GM12865 (cell line): ENCODE measurements at regions not wholly inside any gene's neighbourhood (a gene's known extent, or its start where the extent isn't known, plus 50 kb on each side); places are given as distances from the start of the nearest gene placed in this dataset.

ENCODE experiments used
- DNase-seq: peaks from one replicate; pipeline ENCODE4 v3.0.0; 2010; ENCODE audit warnings: low read depth
- H3K4me3 ChIP-seq: 2 replicates; pipeline ENCODE4 v1.5.1; 2011; ENCODE audit warnings: mild to moderate bottlenecking, low read depth, low read length, control low read depth
- CTCF ChIP-seq: IDR thresholded peaks from 2 replicates; pipeline ENCODE4 v1.5.1; 2011; ENCODE audit warnings: low read length, control low read depth, low read depth, inconsistent platforms; ENCODE audit not compliant: insufficient read depth; ENCODE audit errors: missing control alignments

- H3K4me3 ChIP-seq: no peak overlapping the region
- DNase-seq: no peak
- TF ChIP-seq CTCF: no peak
These were observed 76.2 kb upstream of the ARHGEF7 start for GRCh38 chr13:111038887-111039286.

- no peak for TF ChIP-seq CTCF
- H3K4me3 ChIP-seq: no peak overlapping the region
- DNase-seq: no peak
These were observed 77.2 kb upstream of the ARHGEF7 start for GRCh38 chr13:111037927-111038326.

- no peak for TF ChIP-seq CTCF
- no peak overlapping the region for H3K4me3 ChIP-seq
- no peak for DNase-seq
These were observed 78.4 kb upstream of the ARHGEF7 start for GRCh38 chr13:111036665-111037064.

GRCh38 chr13:111035861-111036260, 79.2 kb upstream of the ARHGEF7 start:
- no peak for DNase-seq
- no peak overlapping the region for H3K4me3 ChIP-seq
- no peak for TF ChIP-seq CTCF

GRCh38 chr13:111034811-111035210, 80.3 kb upstream of the ARHGEF7 start:
- TF ChIP-seq CTCF: no peak
- DNase-seq: no peak
- no peak overlapping the region for H3K4me3 ChIP-seq

- DNase-seq: no peak
- TF ChIP-seq CTCF: no peak
- no peak overlapping the region for H3K4me3 ChIP-seq
These were observed 81.7 kb upstream of the ARHGEF7 start for GRCh38 chr13:111033172-111034130.
